ENCODE measurements at regions not wholly inside any gene's neighbourhood (a gene's known extent, or its start where the extent isn't known, plus 50 kb on each side); places are given as distances from the start of the nearest gene placed in this dataset.
"Not testable (repeated sequence)": the region's sequence is repeated elsewhere in the genome, so short reads cannot be mapped to it uniquely, and the experiment has no call there.

GRCh38 chr6:26175428-26176181 is 88.4 kb downstream of the HFE start:
- peak; percentile 56 for DNase-seq

GRCh38 chr6:26179675-26180074 is 92.4 kb downstream of the HFE start:
- no peak for DNase-seq

GRCh38 chr6:26180346-26180745 is 93.1 kb downstream of the HFE start:
- no peak for DNase-seq

GRCh38 chr6:26183237-26183580 is 96.0 kb downstream of the HFE start:
- no peak for DNase-seq

- DNase-seq = peak; percentile 77
Measured at GRCh38 chr6:26183581-26184366, 96.5 kb downstream of the HFE start.

GRCh38 chr6:26184367-26184891 is 97.2 kb downstream of the HFE start:
- DNase-seq = peak; percentile 36

- DNase-seq = no peak
Measured at GRCh38 chr6:26185004-26185403, 97.8 kb downstream of the HFE start.

GRCh38 chr6:26185802-26186201 is 98.6 kb downstream of the HFE start:
- no peak for DNase-seq

GRCh38 chr6:26186652-26187051 is 99.4 kb downstream of the HFE start:
- DNase-seq = no peak

- no peak for DNase-seq
Measured at GRCh38 chr6:26187292-26187691, 100.1 kb downstream of the HFE start.

- peak; percentile 74 for DNase-seq
Measured at GRCh38 chr6:26187981-26188635, 100.9 kb downstream of the HFE start.

GRCh38 chr6:26191512-26191911 is 104.3 kb downstream of the HFE start:
- not testable (repeated sequence) for DNase-seq

GRCh38 chr6:26193467-26194328 is 106.5 kb downstream of the HFE start:
- no peak for DNase-seq

GRCh38 chr6:26194329-26194701 is 107.1 kb downstream of the HFE start:
- DNase-seq = no peak

GRCh38 chr6:26194816-26195375 is 107.7 kb downstream of the HFE start:
- no peak for DNase-seq

- peak; percentile 86 for DNase-seq
Measured at GRCh38 chr6:26195376-26195923, 108.2 kb downstream of the HFE start.

GRCh38 chr6:26195924-26196845 is 109.0 kb downstream of the HFE start:
- DNase-seq = peak; percentile 71

- peak; percentile 81 for DNase-seq
Measured at GRCh38 chr6:26196846-26197635, 109.8 kb downstream of the HFE start.

- no peak for DNase-seq
Measured at GRCh38 chr6:26197636-26197932, 110.4 kb downstream of the HFE start.
